Upper lobe of right lung (tissue), 1 donor: ENCODE measurements at regions not wholly inside any gene's neighbourhood (a gene's known extent, or its start where the extent isn't known, plus 50 kb on each side); places are given as distances from the start of the nearest gene placed in this dataset.
A peak's percentile ranks its signal among the peaks of the same experiment; 100 is the strongest.

ENCODE experiments used
- ATAC-seq: fragments of 200-7000 bp; cut with Tn5 transposase; one replicate; pipeline ENCODE4 v1.9.1; 2020; ENCODE audit warnings: mild to moderate bottlenecking, moderate library complexity
- DNase-seq: peaks from one replicate; pipeline ENCODE4 v3.0.0-alpha.2; 2020
- H3K27ac ChIP-seq: fragments of 200-600 bp; one replicate; pipeline ENCODE4 v1.8.0; 2022
- H3K27me3 ChIP-seq: fragments of 200-600 bp; one replicate; pipeline ENCODE4 v1.8.0; 2022; ENCODE audit warnings: mild to moderate bottlenecking
- H3K36me3 ChIP-seq: fragments of 200-600 bp; one replicate; pipeline ENCODE4 v1.8.0; 2022
- H3K4me1 ChIP-seq: fragments of 200-600 bp; one replicate; pipeline ENCODE4 v1.8.0; 2022
- H3K4me3 ChIP-seq: fragments of 200-600 bp; one replicate; pipeline ENCODE4 v1.8.0; 2022; ENCODE audit warnings: mild to moderate bottlenecking
- H3K9me3 ChIP-seq: fragments of 200-600 bp; one replicate; pipeline ENCODE4 v1.8.0; 2022
- CTCF ChIP-seq: fragments of 200-600 bp; IDR thresholded peaks from one replicate; pipeline ENCODE4 v1.8.0; 2022; ENCODE audit warnings: antibody characterized with exemption
- intact Hi-C: fragments of 100-400 bp; cut with DNase I; formaldehyde crosslinking; loops from one replicate; pipeline ENCODE4 v1.11.0; 2022
- donor health status: DM: no; HTN: yes; CAD: no; lungs with severe emphysema.

DNA sequence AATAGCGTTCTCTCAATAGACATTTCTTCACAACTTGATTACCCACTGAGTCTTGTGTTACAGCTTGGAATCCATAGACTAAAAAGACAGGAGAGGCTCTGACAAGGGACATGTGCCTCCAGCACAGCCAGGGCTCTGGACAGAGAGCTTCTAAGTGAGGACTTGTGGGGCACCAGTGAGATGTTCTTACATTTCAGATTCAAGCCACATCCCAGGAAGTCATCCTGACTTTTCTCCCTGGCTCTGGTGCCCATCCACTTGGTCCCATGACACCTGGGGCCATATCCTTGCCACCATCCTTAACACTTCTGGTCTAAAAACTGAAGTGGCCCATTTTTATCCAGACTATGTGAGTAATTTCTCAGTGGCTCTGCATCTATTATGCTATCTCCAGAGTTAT, 440.1 kb downstream of the TCERG1L start:
- intact Hi-C loops: no loop called here
- Histone ChIP-seq H3K27me3 (no peaks in the 10 kb centered on the region), H3K4me1 (no peaks in the 10 kb centered on the region), H3K36me3 (no peaks in the 10 kb centered on the region), H3K9me3 (no peaks in the 10 kb centered on the region), H3K4me3 (no peak overlapping the region), H3K27ac (no peak overlapping the region)
- ATAC-seq: no peak
- no peak for DNase-seq
- TF ChIP-seq CTCF: no peak

- intact Hi-C loops: no loop called here
- Histone ChIP-seq H3K4me3 (no peak overlapping the region), H3K27me3 (no peaks in the 10 kb centered on the region), H3K9me3 (no peaks in the 10 kb centered on the region), H3K36me3 (no peaks in the 10 kb centered on the region), H3K27ac (no peak overlapping the region), H3K4me1 (no peaks in the 10 kb centered on the region)
- no peak for TF ChIP-seq CTCF
- ATAC-seq (no peak), DNase-seq (no peak)
Observed at GRCh38 chr10:130873636-130874035, 437.9 kb downstream of the TCERG1L start.

GRCh38 chr10:130875116-130875515, 436.4 kb downstream of the TCERG1L start:
- H3K4me1 ChIP-seq: no peaks in the 10 kb centered on the region
- no peak overlapping the region for H3K4me3 ChIP-seq
- H3K36me3 ChIP-seq: no peaks in the 10 kb centered on the region
- intact Hi-C loops: no loop called here
- TF ChIP-seq CTCF: no peak
- H3K9me3 ChIP-seq: no peaks in the 10 kb centered on the region
- H3K27ac ChIP-seq: no peak overlapping the region
- no peak for DNase-seq
- no peak for ATAC-seq
- no peaks in the 10 kb centered on the region for H3K27me3 ChIP-seq

GRCh38 chr10:130875897-130876472, 435.5 kb downstream of the TCERG1L start:
- Histone ChIP-seq H3K27me3 (no peaks in the 10 kb centered on the region), H3K4me3 (no peak overlapping the region), H3K36me3 (no peaks in the 10 kb centered on the region), H3K9me3 (no peaks in the 10 kb centered on the region), H3K4me1 (no peaks in the 10 kb centered on the region), H3K27ac (no peak overlapping the region)
- TF ChIP-seq CTCF: no peak
- DNase-seq: no peak
- intact Hi-C loops: no loop called here
- peak; percentile 47 for ATAC-seq

DNA sequence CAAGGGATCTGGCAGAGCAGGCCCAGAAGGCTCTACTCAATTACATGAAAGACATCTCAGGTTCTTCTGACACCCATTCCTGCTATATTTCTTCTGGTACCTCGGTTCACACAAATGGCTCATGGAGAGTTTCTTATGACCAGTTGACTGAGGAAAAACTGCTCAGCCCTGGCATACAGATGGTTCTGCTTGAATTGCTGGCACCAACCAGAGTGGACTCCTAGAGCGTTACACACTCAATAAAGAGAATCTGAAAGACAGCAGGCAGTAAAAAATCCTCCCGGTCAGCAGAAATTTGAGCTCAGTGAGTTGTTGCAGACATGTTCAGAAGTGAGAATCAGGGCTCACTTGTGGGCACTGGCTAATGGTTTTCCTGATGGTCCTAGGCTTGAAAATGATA, 434.4 kb downstream of the TCERG1L start:
- no peaks in the 10 kb centered on the region for H3K4me1 ChIP-seq
- intact Hi-C loops: no loop called here
- H3K27me3 ChIP-seq: no peaks in the 10 kb centered on the region
- no peaks in the 10 kb centered on the region for H3K36me3 ChIP-seq
- no peak overlapping the region for H3K27ac ChIP-seq
- no peak for ATAC-seq
- H3K9me3 ChIP-seq: no peaks in the 10 kb centered on the region
- no peak overlapping the region for H3K4me3 ChIP-seq
- no peak for TF ChIP-seq CTCF
- DNase-seq: no peak

DNA sequence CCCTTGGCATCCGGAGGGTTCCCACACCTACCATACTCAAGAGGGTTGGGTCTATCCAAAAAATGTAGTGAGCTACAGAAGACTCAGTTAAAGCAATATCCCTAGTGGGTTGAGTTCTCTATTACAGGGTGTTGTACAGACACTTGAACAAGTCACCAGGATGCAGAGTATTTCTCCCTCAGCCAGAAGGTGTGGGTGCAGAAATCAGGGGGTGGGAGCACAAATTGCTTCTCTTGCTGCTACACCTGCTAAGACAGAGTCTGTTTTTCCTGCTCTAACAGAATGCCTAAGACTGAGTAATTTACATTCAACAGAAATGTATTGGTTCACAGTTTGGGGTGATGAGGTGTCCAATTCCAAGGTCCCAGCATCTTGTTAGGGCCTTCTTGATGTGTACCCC, 433.4 kb downstream of the TCERG1L start:
- DNase-seq (no peak), ATAC-seq (no peak)
- no peaks in the 10 kb centered on the region for H3K9me3 ChIP-seq
- no peak for TF ChIP-seq CTCF
- no peaks in the 10 kb centered on the region for H3K27me3 ChIP-seq
- H3K4me1 ChIP-seq: no peaks in the 10 kb centered on the region
- H3K4me3 ChIP-seq: no peak overlapping the region
- no peak overlapping the region for H3K27ac ChIP-seq
- intact Hi-C loops: no loop called here
- H3K36me3 ChIP-seq: no peaks in the 10 kb centered on the region
